ENCODE measurements at regions not wholly inside any gene's neighbourhood (a gene's known extent, or its start where the extent isn't known, plus 50 kb on each side); places are given as distances from the start of the nearest gene placed in this dataset.

- H3K27me3 Mint-ChIP-seq (ENCODE audit: insufficient read depth, low read depth, poor library complexity) = no peaks in the 10 kb centered on the region
- ATAC-seq (no peak), DNase-seq (ENCODE audit: low spot score) (no peak)
- TF ChIP-seq REST (IDR thresholded peaks at IDR 0.05; ENCODE audit: unreplicated experiment) = no peak
- no peak for TF ChIP-seq CREB1 (CRISPR knock-in tag; IDR thresholded peaks at IDR 0.05; ENCODE audit: low read depth)
- no peak for TF ChIP-seq EZH2phosphoT487 (IDR thresholded peaks at IDR 0.05; ENCODE audit: unreplicated experiment)
- TF ChIP-seq JUNB (IDR thresholded peaks at IDR 0.05; ENCODE audit: unreplicated experiment) = no peak
- TF ChIP-seq, protein P1, sequence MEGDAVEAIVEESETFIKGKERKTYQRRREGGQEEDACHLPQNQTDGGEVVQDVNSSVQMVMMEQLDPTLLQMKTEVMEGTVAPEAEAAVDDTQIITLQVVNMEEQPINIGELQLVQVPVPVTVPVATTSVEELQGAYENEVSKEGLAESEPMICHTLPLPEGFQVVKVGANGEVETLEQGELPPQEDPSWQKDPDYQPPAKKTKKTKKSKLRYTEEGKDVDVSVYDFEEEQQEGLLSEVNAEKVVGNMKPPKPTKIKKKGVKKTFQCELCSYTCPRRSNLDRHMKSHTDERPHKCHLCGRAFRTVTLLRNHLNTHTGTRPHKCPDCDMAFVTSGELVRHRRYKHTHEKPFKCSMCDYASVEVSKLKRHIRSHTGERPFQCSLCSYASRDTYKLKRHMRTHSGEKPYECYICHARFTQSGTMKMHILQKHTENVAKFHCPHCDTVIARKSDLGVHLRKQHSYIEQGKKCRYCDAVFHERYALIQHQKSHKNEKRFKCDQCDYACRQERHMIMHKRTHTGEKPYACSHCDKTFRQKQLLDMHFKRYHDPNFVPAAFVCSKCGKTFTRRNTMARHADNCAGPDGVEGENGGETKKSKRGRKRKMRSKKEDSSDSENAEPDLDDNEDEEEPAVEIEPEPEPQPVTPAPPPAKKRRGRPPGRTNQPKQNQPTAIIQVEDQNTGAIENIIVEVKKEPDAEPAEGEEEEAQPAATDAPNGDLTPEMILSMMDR (conservative IDR thresholded peaks at IDR 0.05; ENCODE audit: low read depth in 2 of 2) = no peak
- TF ChIP-seq ZNF462 (CRISPR knock-in tag; IDR thresholded peaks at IDR 0.05) = no peak
- no peak for TF ChIP-seq EZH2 (IDR thresholded peaks at IDR 0.05; ENCODE audit: low read depth, unreplicated experiment)
- no peak for TF ChIP-seq POLR2AphosphoS5 (IDR thresholded peaks at IDR 0.05; ENCODE audit: low read depth)
- no peak for TF ChIP-seq ZNF114 (CRISPR knock-in tag; IDR thresholded peaks at IDR 0.05)
- TF ChIP-seq, protein P2, sequence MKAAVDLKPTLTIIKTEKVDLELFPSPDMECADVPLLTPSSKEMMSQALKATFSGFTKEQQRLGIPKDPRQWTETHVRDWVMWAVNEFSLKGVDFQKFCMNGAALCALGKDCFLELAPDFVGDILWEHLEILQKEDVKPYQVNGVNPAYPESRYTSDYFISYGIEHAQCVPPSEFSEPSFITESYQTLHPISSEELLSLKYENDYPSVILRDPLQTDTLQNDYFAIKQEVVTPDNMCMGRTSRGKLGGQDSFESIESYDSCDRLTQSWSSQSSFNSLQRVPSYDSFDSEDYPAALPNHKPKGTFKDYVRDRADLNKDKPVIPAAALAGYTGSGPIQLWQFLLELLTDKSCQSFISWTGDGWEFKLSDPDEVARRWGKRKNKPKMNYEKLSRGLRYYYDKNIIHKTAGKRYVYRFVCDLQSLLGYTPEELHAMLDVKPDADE (IDR thresholded peaks at IDR 0.05) = no peak
- TF ChIP-seq NANOG (IDR thresholded peaks at IDR 0.05; ENCODE audit: borderline replicate concordance) = no peak
- no peak for TF ChIP-seq ZNF331 (CRISPR knock-in tag; IDR thresholded peaks at IDR 0.05; ENCODE audit: low read depth)
- TF ChIP-seq STAT1 (IDR thresholded peaks at IDR 0.05; ENCODE audit: unreplicated experiment) = no peak
- no peaks in the 10 kb centered on the region for H3K4me1 Mint-ChIP-seq
- H3K27ac Mint-ChIP-seq = no peak overlapping the region
- H3K36me3 Mint-ChIP-seq (ENCODE audit: low read depth) = peaks cover 3% of the 10 kb centered on the region; the same call in 1 of the 3 replicates
- H3F3A ChIP-seq (replicated peaks; ENCODE audit: low read depth) = no peaks in the 10 kb centered on the region
- no peak overlapping the region for H3K27ac ChIP-seq (ENCODE audit: low read depth)
- no peak overlapping the region for H3K4me3 Mint-ChIP-seq
- no peak overlapping the region for H3K4me3 ChIP-seq
- H3K4me2 ChIP-seq = no peak overlapping the region
- H3K27me3 ChIP-seq (ENCODE audit: insufficient read depth) = no peaks in the 10 kb centered on the region
- H3K79me2 ChIP-seq (replicated peaks; ENCODE audit: insufficient read depth) = no peaks in the 10 kb centered on the region
- no peaks in the 10 kb centered on the region for H3K9me3 Mint-ChIP-seq
- H3K36me3 ChIP-seq (ENCODE audit: insufficient read depth) = no peaks in the 10 kb centered on the region
- 0 out of 2 replicates have a peak, but pooled peaks cover 3% of the 10 kb centered on the region for H3K9me2 ChIP-seq (ENCODE audit: insufficient read depth)
- no peak overlapping the region for H2AFZ ChIP-seq
- no peaks in the 10 kb centered on the region for H4K20me1 ChIP-seq (replicated peaks; ENCODE audit: insufficient read depth)
- no peaks in the 10 kb centered on the region for H3K4me1 ChIP-seq (ENCODE audit: insufficient read depth)
Measured at GRCh38 chr3:144229953-144230352, 258.3 kb downstream of the DIPK2A start.
